ENCODE measurements at regions not wholly inside any gene's neighbourhood (a gene's known extent, or its start where the extent isn't known, plus 50 kb on each side); places are given as distances from the start of the nearest gene placed in this dataset.

DNA sequence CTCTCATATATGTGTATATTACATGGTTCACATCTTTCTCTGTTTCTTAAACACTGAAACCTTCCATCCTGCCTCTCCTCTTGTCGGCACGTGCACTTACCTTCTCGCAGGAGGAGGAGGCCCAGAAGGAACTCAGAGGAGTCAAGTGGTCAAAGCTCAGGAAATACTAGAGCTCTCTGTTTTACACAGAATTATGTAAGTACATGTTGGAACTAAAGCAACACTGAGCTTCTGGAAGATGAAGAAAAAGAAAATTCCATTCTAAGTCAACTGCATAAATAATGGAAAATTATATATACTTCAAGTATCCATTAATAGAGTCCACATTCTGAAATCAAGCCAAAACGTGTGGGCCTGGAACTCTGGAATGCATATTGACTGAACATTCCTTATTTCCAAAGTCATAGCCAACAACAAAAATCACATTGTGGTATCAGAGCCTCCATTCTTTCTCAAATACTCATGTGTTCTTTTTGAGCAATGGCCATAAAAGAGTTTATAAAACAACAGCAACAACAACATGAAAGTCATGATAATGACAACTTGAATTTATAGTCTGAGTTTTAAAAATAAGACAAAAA is 121.5 kb upstream of the RAI14 start:
- intact Hi-C loops (cut with micrococcal nuclease): no loop called here
- ATAC-seq (no peak), DNase-seq (no peak)

GRCh38 chr5:34535433-34535832 is 120.7 kb upstream of the RAI14 start:
- DNase-seq: no peak
- ATAC-seq: no peak
- intact Hi-C loops (cut with micrococcal nuclease): no loop called here

DNA sequence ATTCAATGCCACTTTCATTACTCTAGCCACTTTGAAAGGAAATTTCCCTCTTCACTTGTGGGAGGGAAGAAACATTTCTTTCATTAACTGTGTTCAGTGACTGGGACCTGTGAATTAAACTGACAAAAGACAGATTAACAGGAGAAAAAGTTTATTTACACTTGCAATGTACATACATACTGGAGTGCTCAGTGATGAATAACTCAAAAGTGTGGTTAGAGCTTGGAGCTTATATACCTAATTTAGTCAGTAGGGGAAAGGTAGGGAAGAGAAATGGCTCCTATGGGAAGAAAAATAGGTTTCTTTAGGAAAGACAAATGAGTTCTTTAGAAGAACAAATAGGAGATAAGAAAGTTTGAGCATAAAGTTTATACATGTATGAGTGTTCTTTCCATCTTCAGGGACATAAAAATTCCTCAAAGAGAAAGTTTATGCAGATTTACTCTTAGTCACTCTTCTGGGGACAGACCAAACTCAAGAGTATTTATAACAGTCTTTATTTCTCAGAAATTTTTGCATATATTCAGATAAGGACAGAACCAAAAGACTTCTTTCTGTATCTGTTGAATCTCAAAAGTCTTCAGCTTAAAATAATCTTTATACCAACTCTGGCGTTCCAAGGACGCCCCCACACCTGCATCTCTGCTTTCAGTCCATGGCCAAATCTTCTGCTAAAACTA is 120.0 kb upstream of the RAI14 start:
- intact Hi-C loops (cut with micrococcal nuclease): no loop called here
- no peak for DNase-seq
- no peak for ATAC-seq

- DNase-seq (no peak), ATAC-seq (no peak)
- intact Hi-C loops (cut with micrococcal nuclease): no loop called here
These were observed 119.4 kb upstream of the RAI14 start for GRCh38 chr5:34536699-34537098.

DNA sequence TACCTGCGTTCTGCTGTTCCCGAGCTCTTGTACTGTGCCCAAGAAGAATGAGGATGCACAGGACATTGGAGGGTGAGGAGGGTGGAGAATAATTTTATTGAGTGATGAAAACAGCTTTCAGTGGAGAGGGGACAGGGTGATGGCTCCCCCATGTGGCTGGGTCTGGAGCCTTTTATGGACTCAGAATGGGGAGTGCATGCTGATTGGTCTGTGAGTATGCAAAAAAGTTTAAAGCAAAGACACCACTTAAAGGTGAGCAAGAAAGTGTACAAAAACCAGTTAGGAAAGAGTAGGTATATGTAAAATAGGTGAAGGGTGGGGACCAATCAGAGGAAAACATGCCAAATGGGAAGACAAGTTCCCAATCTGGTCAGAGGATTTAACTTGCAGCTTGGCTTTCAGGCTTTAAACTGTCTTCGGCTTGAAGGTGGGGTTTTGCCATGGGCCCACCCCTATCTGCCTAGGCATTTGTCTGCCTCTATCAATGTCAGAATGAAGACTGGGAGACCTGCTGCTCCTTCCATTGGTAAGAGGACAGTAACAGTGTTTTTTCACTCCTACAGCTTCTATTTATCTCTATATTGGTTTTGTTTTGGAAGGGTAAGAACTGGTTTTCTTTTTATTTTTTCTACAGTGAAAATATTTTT is 118.0 kb upstream of the RAI14 start:
- no peak for ATAC-seq
- intact Hi-C loops (cut with micrococcal nuclease): no loop called here
- no peak for DNase-seq

- DNase-seq (no peak), ATAC-seq (no peak)
- intact Hi-C loops (cut with micrococcal nuclease): no loop called here
These were observed 116.9 kb upstream of the RAI14 start for GRCh38 chr5:34539183-34539582.

- intact Hi-C loops (cut with micrococcal nuclease): no loop called here
- DNase-seq: no peak
- no peak for ATAC-seq
These were observed 115.1 kb upstream of the RAI14 start for GRCh38 chr5:34541067-34541466.

DNA sequence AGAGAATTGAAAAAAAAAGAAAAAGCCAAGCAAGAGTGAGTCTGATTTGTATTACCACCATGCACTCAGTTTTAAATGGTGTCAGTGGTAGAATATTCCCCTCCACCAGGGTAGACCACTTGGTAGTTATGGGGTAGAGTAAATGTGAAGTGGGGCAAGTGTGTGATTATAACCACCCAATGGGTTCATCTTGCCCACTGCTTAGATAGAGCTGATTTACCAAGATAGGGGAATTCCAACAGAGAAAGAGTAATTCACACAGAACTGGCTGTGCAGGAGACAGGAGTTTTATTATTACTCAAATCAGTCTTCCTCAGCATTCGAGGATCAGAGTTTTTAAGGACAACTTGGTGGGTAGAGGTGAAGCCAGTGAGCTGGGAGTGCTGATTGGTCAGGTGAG is 113.3 kb upstream of the RAI14 start:
- no peak for DNase-seq
- intact Hi-C loops (cut with micrococcal nuclease): no loop called here
- no peak for ATAC-seq

DNA sequence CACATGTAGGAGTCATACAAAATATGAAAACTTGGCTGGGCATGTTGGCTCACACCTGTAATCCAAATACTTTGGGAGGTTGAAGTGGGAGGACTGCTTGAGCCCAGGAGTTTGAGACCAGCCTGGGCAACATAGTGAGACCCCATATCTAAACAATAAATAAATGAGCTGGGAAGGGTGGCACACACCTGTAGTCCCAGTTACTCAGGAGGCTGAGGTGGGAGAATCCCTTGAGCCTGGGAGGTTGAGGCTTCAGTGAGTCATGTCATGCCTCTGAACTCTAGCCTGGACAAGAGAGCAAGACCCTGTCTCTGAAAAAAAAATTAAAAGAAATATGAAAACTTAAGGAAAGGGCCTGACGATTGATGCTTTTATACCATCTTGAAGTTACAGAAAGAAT is 112.4 kb upstream of the RAI14 start:
- no peak for DNase-seq
- intact Hi-C loops (cut with micrococcal nuclease): no loop called here
- no peak for ATAC-seq

GRCh38 chr5:34544403-34544802 is 111.7 kb upstream of the RAI14 start:
- ATAC-seq: no peak
- DNase-seq: no peak
- intact Hi-C loops (cut with micrococcal nuclease): no loop called here

GRCh38 chr5:34545164-34545563 is 111.0 kb upstream of the RAI14 start:
- intact Hi-C loops (cut with micrococcal nuclease): no loop called here
- no peak for ATAC-seq

DNA sequence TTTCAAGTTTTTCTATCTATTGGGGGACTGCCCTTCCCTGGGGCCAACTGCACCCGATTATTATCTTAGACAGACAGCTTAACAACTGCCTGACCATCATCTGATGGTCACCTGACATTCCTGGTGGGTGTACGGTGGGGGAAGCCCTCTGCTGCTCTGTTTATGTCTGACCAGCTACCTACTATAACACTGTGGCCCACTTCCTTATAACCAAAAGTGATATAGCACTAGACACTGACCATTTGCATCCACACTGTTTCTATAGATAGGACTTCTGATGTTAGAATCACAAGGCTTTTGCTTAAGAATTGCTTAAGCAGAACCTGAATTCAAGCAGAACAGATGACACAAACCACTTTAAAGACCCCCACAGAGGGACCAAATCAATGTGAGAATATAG is 110.5 kb upstream of the RAI14 start:
- ATAC-seq: no peak
- intact Hi-C loops (cut with micrococcal nuclease): no loop called here
- DNase-seq: no peak

More at GRCh38 chr5:34545164-34545563, 111.0 kb upstream of the RAI14 start:
- no peak for DNase-seq

DNA sequence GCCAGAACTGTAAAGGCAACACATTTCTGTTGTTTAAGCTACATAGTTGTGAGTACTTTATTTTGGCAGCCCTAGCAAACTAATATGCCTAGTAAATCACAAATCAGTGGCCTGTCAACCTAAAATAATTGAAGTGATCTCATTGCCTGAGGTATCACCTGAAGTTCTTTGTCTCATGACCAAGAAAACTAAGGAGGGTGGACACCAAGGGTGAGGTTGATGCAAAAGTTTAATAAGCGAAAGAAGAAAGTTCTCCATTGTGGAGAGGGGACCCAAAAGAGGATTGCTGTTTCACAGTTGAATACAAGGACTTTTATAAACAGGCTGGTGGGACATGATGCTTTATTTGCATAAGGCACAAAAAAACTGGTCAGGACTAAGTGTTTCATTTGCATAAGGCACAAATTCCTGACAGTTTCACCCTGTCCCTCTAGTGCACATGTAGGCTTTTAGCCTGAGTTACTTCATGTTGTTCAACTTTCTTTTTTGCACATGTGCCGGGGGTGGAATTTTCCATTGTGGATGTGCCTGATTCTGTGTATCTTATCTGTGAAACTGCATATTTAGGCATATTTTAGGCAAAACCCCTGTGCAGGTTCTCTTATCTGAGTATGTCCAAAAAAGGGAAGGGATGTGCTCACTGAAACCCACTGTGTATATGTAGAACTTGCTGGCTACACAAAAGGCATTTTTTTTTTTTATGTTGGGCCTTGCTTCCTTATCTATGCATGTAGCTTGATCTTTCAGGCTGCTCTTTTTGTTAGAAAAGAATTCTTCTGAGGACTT is 108.6 kb upstream of the RAI14 start:
- ATAC-seq (no peak), DNase-seq (no peak)
- intact Hi-C loops (cut with micrococcal nuclease): no loop called here

GRCh38 chr5:34548086-34548403 is 108.1 kb upstream of the RAI14 start:
- DNase-seq (no peak), ATAC-seq (no peak)
- intact Hi-C loops (cut with micrococcal nuclease): no loop called here

- DNase-seq (no peak), ATAC-seq (no peak)
- intact Hi-C loops (cut with micrococcal nuclease): no loop called here
These were observed 105.9 kb upstream of the RAI14 start for GRCh38 chr5:34550247-34550646.

DNA sequence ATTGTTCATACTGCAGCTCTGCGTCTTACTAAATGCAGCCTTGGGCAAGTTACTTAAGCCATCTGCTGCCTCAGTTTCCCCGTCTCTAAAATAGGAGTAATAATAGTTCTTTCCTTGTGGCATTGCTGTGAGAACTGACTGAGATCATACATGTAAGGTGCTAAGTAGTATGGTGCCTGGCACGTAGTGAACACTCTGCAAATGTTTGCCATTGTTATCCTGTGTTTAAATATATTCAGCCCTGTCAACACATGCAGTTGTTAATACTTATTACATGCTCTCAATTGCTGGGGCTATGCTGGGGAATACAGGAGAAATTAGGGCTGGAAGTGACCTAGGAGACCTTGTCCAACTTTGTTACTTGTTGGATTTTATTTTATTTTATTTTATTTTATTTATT is 105.2 kb upstream of the RAI14 start:
- intact Hi-C loops (cut with micrococcal nuclease): no loop called here
- ATAC-seq (peak; percentile 79), DNase-seq (no peak)

DNA sequence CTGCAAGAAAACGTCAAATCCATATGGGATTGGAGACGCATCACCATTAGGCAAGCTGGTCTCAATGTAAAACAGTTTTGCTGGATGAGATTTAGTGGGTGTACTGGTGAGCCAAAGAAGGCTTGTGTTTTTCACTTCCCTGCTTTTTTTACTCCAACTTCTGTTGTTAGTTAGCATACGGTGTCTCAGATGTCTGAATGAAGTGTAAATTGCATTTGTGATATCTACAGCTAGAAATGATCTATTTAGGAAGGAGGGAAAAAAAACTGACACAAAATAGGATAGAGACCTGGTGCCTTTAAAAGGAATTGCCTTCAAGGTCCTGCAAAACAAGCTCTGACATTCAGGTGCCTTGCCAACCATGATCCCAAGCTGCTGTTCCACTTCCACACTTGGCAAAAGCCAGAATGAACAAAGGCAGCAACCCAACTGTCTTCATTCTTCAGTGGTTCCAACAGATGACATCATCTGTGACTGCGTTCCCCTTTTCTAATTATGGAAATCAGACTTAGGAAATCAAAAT is 104.2 kb upstream of the RAI14 start:
- ATAC-seq (peak; percentile 90), DNase-seq (no peak)
- intact Hi-C loops (cut with micrococcal nuclease): no loop called here

DNA sequence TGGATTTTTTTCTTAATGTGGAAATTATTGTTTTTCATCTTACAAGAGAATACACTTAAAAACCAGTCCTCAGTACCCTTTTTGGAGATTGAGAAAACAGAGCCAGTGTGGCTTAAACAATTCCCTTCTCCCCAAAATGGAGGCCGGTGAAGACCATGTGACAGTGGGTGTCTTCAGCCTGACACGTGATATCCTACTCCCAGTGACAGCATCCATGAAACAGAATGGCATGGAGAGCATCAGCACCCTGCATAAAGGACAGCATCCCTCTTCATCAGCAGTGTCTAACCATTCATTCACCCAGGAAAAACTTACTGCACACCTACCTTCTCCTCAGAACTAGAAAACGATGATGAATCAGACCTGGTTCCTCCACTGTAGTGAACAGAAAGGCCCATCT is 103.4 kb upstream of the RAI14 start:
- intact Hi-C loops (cut with micrococcal nuclease): no loop called here
- ATAC-seq (peak; percentile 32), DNase-seq (no peak)

GRCh38 chr5:34553581-34553980 is 102.5 kb upstream of the RAI14 start:
- no peak for ATAC-seq
- intact Hi-C loops (cut with micrococcal nuclease): no loop called here
- no peak for DNase-seq

GRCh38 chr5:34554641-34555040 is 101.5 kb upstream of the RAI14 start:
- intact Hi-C loops (cut with micrococcal nuclease): no loop called here
- DNase-seq (no peak), ATAC-seq (no peak)
